HEK293T (cell line): ENCODE measurements at regions not wholly inside any gene's neighbourhood (a gene's known extent, or its start where the extent isn't known, plus 50 kb on each side); places are given as distances from the start of the nearest gene placed in this dataset.
A peak's percentile ranks its signal among the peaks of the same experiment; 100 is the strongest.

Source experiments
- CTCF ChIA-PET: fragments of 350-600 bp; formaldehyde crosslinking; extraction: SDS; loops from one replicate; lab custom pipeline; 2021; ENCODE audit warnings: antibody characterized with exemption, inconsistent platforms; lab: Yijun Ruan, JAX
- POLR2A ChIA-PET: fragments of 350-600 bp; formaldehyde crosslinking; extraction: SDS; loops from one replicate; lab custom pipeline; 2020; ENCODE audit warnings: antibody characterized with exemption, inconsistent platforms; lab: Yijun Ruan, JAX
- DNase-seq: peaks from one replicate; pipeline ENCODE4 v3.0.0; 2012; ENCODE audit warnings: mixed read lengths; ENCODE audit errors: extremely low spot score
- ARNT ChIP-seq: fragments of 450-650 bp; IDR thresholded peaks from 2 replicates; pipeline ENCODE4 v1.6.1; 2017; ENCODE audit warnings: mild to moderate bottlenecking
- BHLHE40 ChIP-seq: fragments of 450-650 bp; IDR thresholded peaks from 2 replicates; pipeline ENCODE4 v1.6.1; 2016; ENCODE audit warnings: mild to moderate bottlenecking, moderate library complexity, borderline replicate concordance
- CTBP1 ChIP-seq: fragments of 450-650 bp; IDR thresholded peaks from 2 replicates; pipeline ENCODE4 v1.6.1; 2016; ENCODE audit warnings: borderline replicate concordance
- ELF4 ChIP-seq: fragments of 450-650 bp; IDR thresholded peaks from 2 replicates; pipeline ENCODE4 v1.6.1; 2017; ENCODE audit warnings: antibody characterized with exemption
- FOXA1 ChIP-seq: fragments of 450-650 bp; IDR thresholded peaks from 2 replicates; pipeline ENCODE4 v1.6.1; 2016; ENCODE audit warnings: mild to moderate bottlenecking
- FOXK2 ChIP-seq: fragments of 450-650 bp; IDR thresholded peaks from 2 replicates; pipeline ENCODE4 v1.6.1; 2016; ENCODE audit warnings: mild to moderate bottlenecking
- FOXM1 ChIP-seq: fragments of 450-650 bp; IDR thresholded peaks from 2 replicates; pipeline ENCODE4 v1.6.1; 2017; ENCODE audit warnings: mild to moderate bottlenecking, borderline replicate concordance
- HDGF ChIP-seq: fragments of 450-650 bp; IDR thresholded peaks from 2 replicates; pipeline ENCODE4 v1.6.1; 2017; ENCODE audit warnings: antibody characterized with exemption, borderline replicate concordance
- L3MBTL2 ChIP-seq: fragments of 450-650 bp; conservative IDR thresholded peaks from 2 replicates; pipeline ENCODE4 v1.6.1; 2016; ENCODE audit warnings: mild to moderate bottlenecking
- LEF1 ChIP-seq: fragments of 450-650 bp; IDR thresholded peaks from 2 replicates; pipeline ENCODE4 v1.6.1; 2017; ENCODE audit warnings: mild to moderate bottlenecking, borderline replicate concordance
- NFRKB ChIP-seq: fragments of 450-650 bp; IDR thresholded peaks from 2 replicates; pipeline ENCODE4 v1.6.1; 2016; ENCODE audit warnings: mild to moderate bottlenecking, moderate library complexity
- SP1 ChIP-seq: fragments of 450-650 bp; IDR thresholded peaks from 2 replicates; pipeline ENCODE4 v1.6.1; 2017
- SUZ12 ChIP-seq: fragments of 450-650 bp; IDR thresholded peaks from 2 replicates; pipeline ENCODE4 v1.6.1; 2016; ENCODE audit warnings: mild to moderate bottlenecking
- TARDBP ChIP-seq: fragments of 450-650 bp; IDR thresholded peaks from 2 replicates; pipeline ENCODE4 v1.6.1; 2016
- ZNF384 ChIP-seq: fragments of 450-650 bp; IDR thresholded peaks from 2 replicates; pipeline ENCODE4 v1.6.1; 2016
- TF ChIP-seq, protein P1 (sequence below): fragments of 450-650 bp; IDR thresholded peaks from 2 replicates; pipeline ENCODE4 v1.6.1; 2016

DNA sequence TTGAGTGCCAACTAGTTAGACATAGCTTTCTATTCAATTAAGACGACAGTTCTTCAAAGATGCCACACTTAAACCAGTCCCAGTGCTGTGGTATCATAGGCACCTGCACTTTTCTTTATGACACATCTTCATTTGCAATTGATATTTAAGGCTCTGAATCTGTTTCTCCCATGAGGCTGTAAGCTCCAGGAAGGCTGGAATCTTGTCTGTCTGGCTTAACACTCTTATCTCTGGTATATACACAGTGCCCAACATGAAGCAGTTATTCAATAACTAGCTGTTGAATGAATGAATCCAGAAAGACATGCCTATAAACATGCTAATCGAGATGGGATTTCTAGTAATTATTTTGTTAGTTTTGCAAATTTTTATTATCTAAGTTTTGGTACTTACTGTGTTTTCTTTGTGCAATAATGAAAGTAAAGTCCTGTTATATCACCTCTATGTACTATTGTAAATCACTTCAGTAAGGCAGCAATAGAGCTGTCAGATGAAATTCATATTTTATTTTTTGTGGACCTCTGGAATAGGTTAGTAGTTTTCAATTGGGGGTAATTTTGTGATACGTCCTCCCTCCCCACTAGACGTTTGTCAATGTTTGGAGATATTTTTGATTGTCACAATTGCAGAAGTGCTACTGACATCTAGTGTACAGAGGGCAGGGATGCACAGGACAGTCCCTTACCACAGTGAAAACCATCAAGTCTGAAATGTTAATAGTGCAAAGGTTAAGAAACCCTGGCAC, 51.3 kb upstream of the STEAP4 start:
- no peak for DNase-seq
- TF ChIP-seq CTBP1 (no peak), ZNF384 (no peak), NFRKB (no peak), LEF1 (no peak), SUZ12 (no peak), ELF4 (no peak), TARDBP (no peak), SP1 (no peak), L3MBTL2 (no peak), HDGF (no peak), ARNT (no peak), FOXK2 (no peak)
- TF ChIP-seq, protein P1, sequence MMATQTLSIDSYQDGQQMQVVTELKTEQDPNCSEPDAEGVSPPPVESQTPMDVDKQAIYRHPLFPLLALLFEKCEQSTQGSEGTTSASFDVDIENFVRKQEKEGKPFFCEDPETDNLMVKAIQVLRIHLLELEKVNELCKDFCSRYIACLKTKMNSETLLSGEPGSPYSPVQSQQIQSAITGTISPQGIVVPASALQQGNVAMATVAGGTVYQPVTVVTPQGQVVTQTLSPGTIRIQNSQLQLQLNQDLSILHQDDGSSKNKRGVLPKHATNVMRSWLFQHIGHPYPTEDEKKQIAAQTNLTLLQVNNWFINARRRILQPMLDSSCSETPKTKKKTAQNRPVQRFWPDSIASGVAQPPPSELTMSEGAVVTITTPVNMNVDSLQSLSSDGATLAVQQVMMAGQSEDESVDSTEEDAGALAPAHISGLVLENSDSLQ: no peak
- ChIA-PET POLR2A (no interaction called here), CTCF (interaction anchor here (0.6 to 0.9 kb wide), 2 partner anchors 25 to 115 kb away, joined by 4 read pairs; no protein-coding TSS in a partner anchor)

DNA sequence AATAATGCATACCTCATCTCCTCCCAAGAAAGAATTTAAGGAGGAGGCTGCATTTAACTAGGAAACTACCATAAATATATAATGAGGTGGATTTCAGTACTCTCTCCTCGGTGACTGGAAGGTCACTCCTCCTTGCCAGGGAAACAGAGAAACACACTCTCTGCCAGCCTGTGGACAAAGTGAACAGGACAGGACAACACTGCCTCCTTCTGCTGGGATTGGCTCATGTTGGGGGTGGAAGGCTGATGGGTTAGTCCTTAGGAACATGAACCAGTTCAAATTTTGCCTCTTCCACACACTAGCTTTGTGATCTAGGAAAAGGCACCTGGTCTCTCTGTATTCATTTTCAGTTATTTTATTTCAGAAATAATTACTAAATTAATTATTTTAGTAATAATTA, 50.6 kb upstream of the STEAP4 start:
- peak; percentile 21 for DNase-seq
- CTCF ChIA-PET: interaction anchor here (0.6 to 0.9 kb wide), 2 partner anchors 24 to 114 kb away, joined by 4 read pairs; no protein-coding TSS in a partner anchor
- TF ChIP-seq ZNF384 (no peak), FOXA1 (no peak), L3MBTL2 (no peak), ELF4 (no peak), LEF1 (no peak), SUZ12 (no peak), SP1 (no peak), CTBP1 (no peak), NFRKB (no peak), ARNT (no peak), FOXM1 (no peak), BHLHE40 (no peak), HDGF (no peak), TARDBP (no peak), FOXK2 (no peak)
- TF ChIP-seq, protein P1: no peak
- POLR2A ChIA-PET: no interaction called here
